Hematopoietic multipotent progenitor cell treated with erythropoietin and hydrocortisone succinate and interleukin-3 and kit ligand, for 6 days (in vitro differentiated cells): ENCODE measurements at regions not wholly inside any gene's neighbourhood (a gene's known extent, or its start where the extent isn't known, plus 50 kb on each side); places are given as distances from the start of the nearest gene placed in this dataset.
"Not testable (repeated sequence)": the region's sequence is repeated elsewhere in the genome, so short reads cannot be mapped to it uniquely, and the experiment has no call there.

ENCODE experiments used
- DNase-seq: peaks from one replicate; pipeline ENCODE4 v3.0.0-alpha.2; 2015

DNA sequence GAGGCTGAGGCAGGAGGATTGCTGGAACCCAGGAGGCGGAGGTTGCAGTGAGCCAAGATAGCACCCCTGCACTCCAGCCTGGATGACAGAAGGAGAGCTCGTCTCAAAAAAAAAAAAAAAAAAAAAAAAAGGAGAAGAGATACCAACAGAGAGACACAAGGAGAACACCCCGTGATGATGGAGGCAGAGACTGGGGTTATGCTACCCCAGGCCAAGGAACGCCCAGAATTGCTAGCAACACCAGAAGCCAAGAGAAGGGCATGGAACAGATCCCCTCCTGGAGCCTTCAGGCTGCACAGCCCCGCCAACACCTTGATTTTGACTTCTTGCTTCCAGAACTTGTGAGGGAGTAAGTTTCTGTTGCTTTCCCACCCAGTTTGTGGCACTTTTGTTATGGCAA lies 148.0 kb upstream of the FOXN3 start:
- DNase-seq: no peak

DNA sequence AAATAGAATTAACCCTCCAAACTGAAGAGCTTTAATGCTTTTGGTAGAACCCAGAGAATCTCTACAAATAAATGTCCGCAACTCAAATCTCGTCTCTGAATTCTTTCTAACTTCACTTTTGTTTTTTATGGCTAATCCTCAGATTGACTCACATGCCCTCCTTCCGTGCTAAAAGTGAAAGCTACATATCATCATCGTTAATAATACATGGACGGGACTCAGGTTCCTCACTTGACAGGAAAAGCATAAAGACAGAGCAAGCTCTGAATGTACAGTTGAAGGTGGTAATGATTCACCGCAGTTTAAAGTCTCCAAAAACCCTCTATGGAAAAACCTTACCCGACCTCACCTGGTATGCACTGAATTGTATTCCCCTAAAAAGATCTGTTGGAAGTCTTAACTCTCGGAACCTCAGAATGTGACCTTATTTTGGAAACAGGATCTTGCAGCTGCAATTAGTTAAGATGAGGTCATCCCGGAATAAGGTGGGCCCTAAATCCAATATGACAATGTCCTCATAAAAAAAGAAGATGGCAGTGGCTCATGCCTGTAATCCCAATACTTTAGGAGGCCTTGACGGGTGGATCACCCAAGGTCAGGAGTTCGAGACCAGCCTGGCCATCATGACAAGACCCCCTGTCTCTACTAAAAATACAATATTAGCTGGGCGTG lies 147.4 kb upstream of the FOXN3 start:
- DNase-seq: no peak

DNA sequence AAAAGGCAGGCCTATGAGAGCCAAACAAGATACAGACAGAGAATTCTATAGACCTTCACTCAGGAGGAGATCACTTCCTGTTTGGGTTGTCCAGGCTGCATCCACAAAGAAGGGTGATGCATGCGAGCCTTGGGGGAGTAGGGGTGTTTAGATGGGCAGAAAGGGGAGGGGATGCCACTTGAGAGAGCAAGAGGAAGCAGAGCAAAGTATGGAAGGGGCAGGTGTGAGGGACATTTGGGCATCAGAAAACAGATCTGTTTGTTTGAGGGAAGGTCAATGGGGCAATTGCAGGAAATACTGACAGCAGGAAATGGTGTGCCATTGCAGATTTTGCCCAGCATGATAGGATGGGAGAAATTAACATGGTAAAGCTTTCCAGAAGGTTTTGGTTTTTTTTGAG lies 146.4 kb upstream of the FOXN3 start:
- no peak for DNase-seq

DNA sequence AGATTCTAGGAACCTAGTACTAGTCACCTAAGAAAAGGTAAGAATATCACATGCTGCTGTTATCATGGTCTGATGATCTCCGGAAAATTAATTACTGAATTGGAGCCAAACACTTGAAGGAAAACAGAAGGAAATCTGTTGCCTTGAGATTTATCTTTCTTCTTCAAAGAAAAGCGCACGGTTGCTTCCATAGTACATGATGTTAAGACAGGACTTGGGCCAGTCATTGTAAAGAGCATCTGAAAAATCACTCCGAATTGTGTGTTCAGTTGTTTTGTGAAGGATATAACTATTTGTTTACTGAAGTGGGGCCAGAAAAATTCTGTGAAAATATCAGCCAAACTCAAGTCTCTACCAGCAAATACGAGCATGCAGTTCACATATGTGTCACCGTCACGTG lies 134.9 kb upstream of the FOXN3 start:
- no peak for DNase-seq

DNA sequence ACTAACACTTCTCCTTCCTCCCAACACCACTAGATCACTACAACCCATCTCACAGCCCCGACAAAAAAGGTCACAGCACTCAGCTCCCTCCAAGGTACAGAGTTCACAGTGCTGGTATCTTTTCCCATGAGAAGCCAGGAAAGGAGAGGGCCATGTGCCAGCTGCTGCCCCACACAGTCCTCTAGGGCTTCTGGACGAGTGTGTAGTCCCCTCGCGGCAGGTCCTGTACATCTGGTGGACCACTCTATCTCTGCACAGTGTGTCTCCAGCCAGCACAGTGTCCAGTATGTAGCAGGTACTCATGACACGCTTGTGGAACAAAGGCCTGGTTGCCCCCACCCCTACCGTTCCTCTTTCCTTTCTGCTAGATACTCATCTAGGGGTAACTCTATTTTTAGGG lies 134.4 kb upstream of the FOXN3 start:
- DNase-seq: no peak

DNA sequence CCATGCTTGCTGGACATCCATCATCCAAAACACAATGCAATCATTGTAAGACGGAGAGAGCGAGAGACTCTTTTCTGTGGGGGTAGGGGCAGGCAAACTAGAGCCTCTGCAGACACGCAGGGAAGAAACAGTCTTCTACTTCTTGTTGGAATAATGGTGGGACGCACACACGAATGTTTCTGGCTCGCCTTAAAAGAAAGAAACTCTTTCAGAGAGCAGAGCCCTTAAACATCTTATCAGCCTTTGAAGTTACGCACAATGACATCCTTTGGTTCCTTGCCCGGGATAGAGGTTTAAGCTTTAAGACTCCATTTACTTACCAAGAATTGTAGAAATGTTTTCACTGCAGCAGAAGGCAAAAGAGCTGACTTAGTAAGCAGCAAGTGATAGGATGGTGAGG lies 133.8 kb upstream of the FOXN3 start:
- DNase-seq: no peak

DNA sequence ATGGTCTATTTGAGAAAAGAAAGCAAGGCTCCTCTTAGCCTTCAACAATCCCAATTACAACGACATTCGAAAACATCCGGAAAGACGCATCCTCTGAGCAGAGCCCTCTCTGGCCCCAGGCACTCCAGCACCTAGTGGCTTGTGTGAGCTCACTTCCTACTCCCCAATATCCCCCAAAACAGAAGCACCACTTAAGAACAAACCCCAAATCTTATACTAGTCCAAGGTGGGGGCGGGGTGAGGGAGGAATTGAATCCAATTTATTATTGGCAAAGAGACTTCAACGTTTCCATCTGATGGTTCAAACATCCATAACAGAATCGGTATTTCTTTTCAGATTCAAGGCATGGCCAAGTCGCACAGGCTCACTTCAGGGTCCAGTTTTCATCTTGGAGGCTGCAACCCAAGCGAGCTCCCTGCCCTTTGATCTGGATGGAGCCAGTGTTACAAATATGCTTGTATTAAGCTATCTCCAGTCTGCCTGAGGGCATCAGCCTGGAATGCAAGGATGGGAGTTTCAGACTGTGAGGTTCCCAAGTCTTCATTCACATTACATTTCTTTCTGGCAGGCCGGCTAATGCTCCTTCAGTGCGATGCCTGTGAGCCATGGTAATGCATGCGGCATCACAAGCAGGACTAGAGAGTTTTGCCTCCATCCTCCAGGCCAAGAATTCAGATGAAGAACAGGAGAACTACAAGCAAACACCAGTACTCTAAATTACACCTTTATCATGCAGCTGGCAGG lies 132.5 kb upstream of the FOXN3 start:
- no peak for DNase-seq

DNA sequence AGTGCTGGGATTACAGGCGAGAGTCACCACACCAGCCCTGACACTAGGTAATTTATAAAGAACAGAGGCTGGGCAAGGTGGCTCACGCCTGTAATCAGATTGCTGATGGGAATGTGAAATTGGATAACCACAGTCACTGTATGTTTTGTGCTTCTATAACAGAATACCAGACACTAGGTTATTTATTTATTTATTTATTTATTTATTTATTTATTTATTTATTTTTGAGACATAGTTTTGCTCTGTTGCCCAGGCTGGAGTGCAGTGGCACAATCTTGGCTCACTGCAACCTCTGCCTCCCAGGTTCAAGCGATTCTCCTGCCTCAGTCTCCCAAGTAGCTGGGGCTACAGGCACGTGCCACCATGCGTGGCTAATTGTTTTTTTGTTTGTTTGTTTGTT lies 130.0 kb upstream of the FOXN3 start:
- not testable (repeated sequence) for DNase-seq

DNA sequence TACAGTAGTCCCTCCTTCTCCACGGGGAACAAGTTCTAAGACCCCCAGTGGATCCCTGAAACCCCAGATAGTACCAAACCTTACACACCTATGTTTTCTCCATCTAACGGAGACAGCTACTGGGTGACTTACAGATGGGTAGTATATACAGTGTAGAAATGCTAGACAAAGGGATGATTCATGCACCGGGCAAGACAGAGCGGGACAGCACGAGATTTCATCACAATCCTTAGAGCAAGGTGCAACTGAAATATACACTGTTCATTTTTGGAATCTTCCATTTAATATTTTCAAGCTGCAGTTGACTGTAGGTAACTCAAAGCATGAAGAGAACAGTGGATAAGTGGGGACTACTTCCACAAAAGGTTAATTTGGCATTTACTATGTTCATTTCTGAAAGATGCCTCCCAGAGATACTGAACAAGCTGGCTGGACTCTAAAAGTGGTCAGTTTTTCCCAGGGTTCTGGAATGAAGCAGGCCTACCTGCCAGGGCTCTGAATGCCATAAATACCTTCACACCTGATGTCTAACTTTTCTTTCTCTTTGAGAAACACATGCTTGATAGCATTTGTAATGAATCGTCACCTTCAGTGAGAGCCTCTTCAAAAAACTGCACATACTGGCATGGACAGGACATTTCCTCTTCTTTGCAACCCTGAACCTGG lies 127.7 kb upstream of the FOXN3 start:
- DNase-seq: no peak

DNA sequence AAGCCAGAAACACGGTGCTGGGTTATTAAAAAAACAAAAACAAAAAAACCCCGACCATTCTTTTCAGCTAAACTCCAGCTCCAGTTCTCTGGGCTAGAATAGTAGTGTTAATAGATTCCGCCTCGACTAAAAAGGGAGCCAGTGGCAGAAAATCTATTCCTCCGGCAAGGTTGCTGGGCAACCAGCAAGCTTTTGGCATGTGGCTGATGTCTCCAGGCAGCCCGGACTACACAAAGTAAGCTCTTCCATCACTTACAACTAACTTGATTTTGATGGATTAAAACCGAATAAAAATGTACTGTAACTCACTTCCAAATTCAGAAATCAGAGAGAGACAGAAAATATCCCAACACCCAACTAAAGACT lies 126.4 kb upstream of the FOXN3 start:
- no peak for DNase-seq

DNA sequence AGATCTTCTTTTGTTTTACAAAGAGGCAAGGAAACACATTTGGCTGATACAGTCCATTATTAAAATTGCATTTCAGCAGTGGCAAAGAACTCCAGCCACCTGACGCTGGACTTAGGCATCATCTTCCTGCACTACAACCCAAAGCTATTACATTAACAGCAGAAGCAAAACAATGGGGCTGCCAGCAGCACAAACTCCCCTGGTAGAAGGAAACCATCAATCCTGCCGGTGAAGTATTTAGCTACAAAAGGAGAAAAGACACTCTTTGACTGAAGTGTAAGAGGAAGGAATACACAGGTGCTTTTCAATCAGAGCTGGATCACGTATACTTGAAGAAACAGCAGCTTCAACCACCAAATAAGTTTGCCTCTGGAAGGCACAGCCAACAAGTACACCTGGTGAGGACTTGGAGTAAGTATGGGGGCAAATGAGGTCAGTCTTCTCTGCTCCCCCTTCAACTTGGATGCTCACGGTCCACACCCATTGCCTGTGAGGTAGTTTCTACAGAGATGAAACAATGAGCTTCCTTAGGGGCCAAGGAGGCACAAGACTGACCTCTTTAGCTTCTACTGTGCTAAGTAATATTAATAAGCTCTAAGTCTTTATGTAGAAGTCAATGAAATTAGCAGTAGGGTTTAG lies 125.9 kb upstream of the FOXN3 start:
- DNase-seq: no peak

DNA sequence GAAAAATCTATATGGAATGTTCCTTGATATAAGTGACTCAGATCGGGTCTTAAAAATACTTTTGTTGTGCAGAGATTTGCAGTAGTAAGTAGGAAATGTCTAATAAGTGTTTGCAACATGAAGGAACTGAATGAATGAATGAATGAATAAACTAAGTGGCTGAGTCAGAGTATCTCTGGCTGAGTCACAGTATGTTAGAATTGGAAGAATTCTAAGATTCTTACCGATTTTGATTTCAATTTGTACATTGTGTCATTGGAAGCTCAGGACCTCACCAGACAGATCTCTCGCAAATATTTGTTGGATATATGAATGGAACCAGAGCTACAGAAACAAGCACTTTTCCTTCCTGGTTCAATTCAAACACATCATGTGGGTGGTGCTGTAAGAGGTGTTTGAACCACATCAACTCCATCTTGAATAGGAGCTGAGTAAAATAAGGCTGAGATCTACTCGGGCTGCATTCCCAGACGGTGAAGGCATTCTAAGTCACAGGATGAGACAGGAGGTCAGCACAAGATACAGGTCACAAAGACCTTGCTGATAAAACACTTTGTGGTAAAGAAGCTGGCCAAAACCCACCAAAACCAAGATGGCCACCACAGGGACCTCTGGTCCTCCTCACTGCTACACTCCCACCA lies 123.9 kb upstream of the FOXN3 start:
- no peak for DNase-seq

DNA sequence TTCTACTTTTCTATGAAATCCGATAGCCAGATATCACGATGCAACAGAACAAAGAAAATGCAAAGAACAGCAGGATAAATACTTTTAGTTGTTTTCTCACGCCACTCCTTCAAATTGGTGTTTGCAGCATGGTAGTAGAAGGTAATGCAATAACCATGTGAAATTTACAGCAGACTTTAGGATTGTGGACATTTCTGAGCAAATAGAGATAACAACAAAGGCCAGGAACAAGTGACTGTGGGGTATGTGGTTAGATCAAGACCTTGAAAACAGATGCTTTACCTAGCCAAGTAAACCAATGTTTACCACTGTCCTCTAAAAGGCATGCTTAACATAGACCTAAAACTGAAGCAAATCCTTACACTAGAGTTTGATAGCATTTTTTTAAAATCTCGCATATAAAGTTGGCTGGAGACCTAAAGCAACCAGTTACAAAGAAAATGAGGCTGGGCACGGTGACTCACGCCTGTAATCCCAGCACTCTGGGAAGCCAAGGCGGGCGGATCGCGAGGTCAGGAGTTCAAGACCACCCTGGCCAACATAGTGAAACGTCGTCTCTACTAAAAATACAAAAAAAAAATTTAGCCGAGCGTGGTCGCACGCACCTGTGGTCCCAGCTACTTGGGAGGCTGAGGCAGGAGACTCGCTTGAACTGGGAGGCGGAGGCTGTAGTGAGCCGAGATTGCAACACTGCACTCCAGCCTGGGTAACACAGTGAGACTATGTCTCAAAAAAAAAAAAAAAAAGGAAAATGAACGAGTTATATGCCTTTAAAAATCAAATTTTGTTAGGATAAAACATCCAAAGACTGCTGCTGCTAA lies 123.2 kb upstream of the FOXN3 start:
- DNase-seq: no peak

DNA sequence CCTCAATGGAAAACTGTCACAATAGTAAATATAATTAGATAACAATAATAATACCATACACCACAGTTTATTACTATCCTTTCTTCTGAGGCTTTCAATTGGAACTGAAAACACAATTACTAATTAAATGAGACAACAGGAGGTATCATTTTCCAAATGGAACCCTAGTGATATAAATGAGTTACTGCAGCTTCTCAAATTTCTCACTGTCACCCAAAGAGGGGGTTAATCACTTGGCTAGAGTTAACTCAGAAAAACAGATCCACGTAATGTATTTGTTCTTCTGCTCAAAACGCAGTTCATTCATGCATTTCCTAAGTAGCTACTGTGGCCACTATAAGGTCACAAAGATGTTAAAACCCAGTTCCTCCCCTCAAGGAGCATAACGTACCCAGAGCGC lies 120.9 kb upstream of the FOXN3 start:
- DNase-seq: peak; percentile 10

DNA sequence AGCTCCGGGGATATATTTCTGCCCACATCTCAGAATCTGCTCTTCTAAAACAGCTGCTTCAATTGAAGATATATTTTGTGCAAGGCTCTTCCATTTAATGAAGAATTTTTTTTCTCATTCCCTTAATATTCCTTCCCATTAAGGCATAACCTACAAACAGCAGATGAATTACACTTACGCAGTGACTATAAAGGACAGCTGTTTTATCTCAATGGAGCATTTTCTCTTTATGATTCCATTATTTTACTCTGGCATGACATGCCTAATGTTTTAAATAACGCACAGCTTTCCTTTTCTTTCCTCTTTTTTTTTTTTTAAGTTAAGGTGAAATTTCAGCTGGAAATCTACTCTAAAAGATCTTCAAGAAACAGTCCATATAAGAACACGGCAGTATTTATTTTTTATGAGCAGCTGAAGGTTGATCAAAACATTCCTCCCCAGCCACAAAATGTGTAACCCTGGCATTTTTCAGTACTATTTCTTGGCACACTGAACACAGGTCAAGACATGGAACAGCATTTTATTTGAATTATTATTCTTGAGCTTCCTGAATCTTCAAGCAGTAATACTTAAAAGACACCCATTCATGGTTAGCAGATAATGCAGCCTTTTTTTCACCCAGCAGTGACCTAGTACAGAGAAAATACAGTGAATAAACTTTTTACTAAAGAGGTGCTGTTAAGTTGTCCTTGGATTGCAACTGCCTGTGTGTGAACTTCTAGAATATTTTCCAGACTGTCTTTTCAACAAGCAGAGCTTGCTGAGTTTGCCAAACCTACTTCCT lies 118.1 kb upstream of the FOXN3 start:
- DNase-seq: no peak

DNA sequence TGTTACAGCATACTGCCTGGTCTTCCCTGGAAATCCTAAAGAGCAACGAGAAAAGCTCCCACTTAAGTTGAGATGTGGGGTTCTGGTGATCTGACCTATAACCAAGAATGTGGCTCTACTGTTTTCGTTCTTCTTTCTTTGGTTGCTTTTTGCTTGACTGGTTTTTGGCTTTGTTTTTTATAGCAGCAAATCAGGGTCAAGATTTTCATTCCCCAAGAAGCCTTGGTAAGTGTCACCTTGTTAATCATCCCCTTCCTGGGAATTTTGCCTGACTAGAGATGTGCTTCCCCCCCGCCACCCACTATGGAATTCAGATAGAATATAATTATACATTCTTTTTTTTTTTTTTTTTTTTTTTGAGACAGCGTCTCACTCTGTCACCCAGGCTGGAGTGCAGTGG lies 116.7 kb upstream of the FOXN3 start:
- DNase-seq: no peak

DNA sequence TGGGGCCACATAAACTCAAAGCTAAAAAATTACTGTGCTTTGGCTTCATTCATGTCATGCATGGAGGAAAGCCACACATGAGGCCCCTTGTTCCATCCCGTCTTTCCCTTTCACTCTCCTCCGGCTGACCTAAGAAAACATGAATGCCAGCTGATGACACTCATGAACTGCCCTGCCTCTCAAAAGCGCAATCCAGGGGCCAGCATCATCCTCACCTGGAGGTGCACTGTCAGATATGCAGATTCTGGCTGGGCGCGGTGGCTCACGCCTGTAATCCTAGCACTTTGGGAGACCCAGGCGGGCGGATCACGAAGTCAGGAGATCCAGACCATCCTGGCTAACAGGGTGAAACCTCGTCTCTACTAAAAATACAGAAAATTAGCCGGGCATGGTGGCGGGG lies 116.1 kb upstream of the FOXN3 start:
- DNase-seq: no peak

DNA sequence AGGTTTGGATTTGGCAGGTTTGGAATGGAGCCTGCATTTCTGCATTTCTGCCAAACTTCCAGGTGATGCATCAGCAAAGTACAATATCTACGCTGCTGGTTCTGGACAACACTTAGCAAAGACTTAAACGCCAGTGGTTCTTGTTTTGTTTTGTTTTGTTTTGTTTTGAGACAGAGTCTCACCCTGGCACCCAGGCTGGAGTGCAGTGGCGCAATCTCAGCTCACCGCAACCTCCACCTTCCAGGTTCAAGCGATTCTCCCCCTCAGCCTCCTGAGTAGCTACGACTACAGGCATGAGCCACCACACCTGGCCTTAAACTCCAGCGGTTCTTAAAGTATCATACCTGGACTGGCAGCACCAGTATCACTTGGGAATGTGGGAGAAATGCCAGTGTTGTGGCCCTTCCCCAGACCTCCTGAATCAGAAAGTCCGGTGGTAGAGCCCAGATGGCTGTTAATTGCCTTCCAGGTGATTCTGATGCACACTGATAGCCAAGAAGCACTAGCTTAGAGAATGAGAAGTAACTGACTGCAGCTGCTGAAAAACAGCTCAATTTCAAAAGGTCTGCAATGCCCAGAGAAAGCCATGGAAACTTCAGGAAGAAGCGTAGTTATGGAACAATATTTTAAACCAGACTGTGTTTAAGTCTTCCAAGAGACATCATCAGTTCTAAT lies 114.8 kb upstream of the FOXN3 start:
- no peak for DNase-seq

DNA sequence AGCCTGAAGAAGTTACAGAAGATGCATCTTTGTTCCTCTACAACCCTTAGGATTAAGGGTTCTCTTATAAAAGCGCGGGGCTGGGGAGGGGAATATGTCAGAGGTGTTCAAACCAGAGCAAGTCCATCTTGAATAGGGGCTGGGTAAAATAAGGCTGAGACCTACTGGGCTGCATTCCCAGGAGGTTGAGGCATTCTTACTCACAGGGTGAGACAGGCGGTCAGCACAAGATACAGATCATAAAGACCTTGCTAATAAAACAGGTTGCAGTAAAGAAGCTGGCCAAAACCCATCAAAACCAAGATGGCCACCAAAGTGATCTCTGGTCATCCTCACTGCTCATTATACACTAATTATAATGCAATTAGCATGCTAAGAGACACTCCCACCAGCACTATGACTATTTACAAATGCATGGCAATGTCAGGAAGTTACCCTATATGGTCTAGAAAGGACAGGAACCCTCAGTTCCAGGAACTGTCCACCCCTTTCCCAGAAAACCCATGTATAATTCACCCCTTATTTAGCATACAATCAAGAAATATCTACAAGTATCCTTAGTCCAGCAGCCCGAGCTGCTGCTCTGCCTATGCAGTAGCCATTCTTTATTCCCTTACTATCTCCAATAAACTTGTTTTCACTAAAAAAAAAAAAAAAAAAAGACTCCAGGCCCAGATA lies 108.1 kb upstream of the FOXN3 start:
- no peak for DNase-seq

DNA sequence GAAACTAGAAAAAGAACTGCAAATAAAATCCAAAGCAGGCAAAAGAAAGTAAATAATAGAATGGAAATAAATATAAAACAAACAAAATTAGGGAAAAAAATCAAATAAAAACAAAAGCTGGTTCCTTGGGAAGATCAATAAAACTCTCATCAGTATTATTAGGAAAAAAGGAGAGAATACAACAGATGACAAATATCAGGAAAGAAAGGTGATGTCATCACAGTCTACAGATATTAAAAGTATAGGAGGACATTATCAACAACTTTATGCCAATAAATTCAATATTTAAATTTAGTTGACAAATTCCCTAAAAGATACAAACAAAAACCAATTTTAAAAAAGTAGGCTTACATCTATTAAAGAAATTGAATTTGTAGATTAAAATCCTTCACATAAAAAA lies 107.4 kb upstream of the FOXN3 start:
- DNase-seq: no peak

DNA sequence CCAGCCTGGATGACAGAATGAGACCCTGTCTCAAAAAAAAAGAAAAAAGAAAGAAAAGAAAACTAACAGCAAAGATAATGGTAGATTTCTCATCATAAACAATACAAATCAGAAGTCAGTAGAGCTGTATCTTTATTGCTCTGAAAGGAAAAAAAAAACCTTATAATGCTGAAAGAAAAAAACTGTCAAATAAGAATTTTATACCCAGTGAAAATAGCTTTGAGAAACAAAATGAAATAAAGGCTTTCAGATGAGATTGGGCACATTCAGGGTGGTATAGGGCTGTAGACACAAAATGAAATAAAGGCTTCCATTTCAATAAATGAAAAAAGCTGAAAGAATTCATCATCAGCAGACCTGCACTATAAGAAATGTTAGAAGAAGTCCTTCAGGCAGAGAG lies 105.0 kb upstream of the FOXN3 start:
- DNase-seq: no peak
